Astrocyte (in vitro differentiated cells and primary cell): ENCODE measurements at regions not wholly inside any gene's neighbourhood (a gene's known extent, or its start where the extent isn't known, plus 50 kb on each side); places are given as distances from the start of the nearest gene placed in this dataset.
A peak's percentile ranks its signal among the peaks of the same experiment; 100 is the strongest.

Source experiments
- DNase-seq: peaks from one replicate; pipeline ENCODE4 v3.0.0-alpha.2; 2010; ENCODE audit warnings: low read depth
- FAIRE-seq: peaks from 2 replicates; lab custom pipeline; 2011; peaks lifted over from hg19 to GRCh38; lab: Jason Lieb, UNC
- H2AFZ ChIP-seq: 2 replicates; pipeline ENCODE4 v1.6.0; 2012; ENCODE audit warnings: low read depth, low read length, inconsistent platforms
- H3K27ac ChIP-seq: 2 replicates; pipeline ENCODE4 v1.5.1; 2011; ENCODE audit warnings: low read depth, low read length, inconsistent platforms
- H3K27me3 ChIP-seq: 2 replicates; pipeline ENCODE4 v1.6.0; 2011; ENCODE audit warnings: low read length, inconsistent platforms; ENCODE audit not compliant: insufficient read depth
- H3K36me3 ChIP-seq: 2 replicates; pipeline ENCODE4 v1.5.1; 2011; ENCODE audit warnings: low read length, inconsistent platforms; ENCODE audit not compliant: insufficient read depth
- H3K4me1 ChIP-seq: 2 replicates; pipeline ENCODE4 v1.5.1; 2011; ENCODE audit warnings: low read length, inconsistent platforms; ENCODE audit not compliant: insufficient read depth
- H3K4me2 ChIP-seq: 2 replicates; pipeline ENCODE4 v1.6.0; 2012; ENCODE audit warnings: low read length, inconsistent platforms
- H3K4me3 ChIP-seq: 2 replicates; pipeline ENCODE4 v1.5.1; 2011; ENCODE audit warnings: low read depth, mild to moderate bottlenecking, low read length, inconsistent platforms; ENCODE audit not compliant: insufficient read depth
- H3K79me2 ChIP-seq: 2 replicates; pipeline ENCODE4 v1.6.0; 2012; ENCODE audit warnings: mild to moderate bottlenecking, low read length, inconsistent platforms; ENCODE audit not compliant: insufficient read depth
- H3K9ac ChIP-seq: 2 replicates; pipeline ENCODE4 v1.6.0; 2012; ENCODE audit warnings: mild to moderate bottlenecking, low read length, inconsistent platforms
- H3K9me3 ChIP-seq: 2 replicates; pipeline ENCODE4 v1.5.1; 2012; ENCODE audit warnings: low read depth, mild to moderate bottlenecking, low read length, inconsistent platforms; ENCODE audit not compliant: insufficient read depth
- H4K20me1 ChIP-seq: 2 replicates; pipeline ENCODE4 v1.6.0; 2012; ENCODE audit warnings: low read length, inconsistent platforms; ENCODE audit not compliant: insufficient read depth
- H3K27ac Mint-ChIP-seq: one replicate; pipeline ENCODE4 v1.8.0; 2021; ENCODE audit warnings: mild to moderate bottlenecking, mixed read lengths; ENCODE audit not compliant: unreplicated experiment
- H3K27me3 Mint-ChIP-seq: one replicate; pipeline ENCODE4 v1.8.0; 2021; ENCODE audit warnings: low read depth, mixed read lengths; ENCODE audit not compliant: unreplicated experiment
- H3K36me3 Mint-ChIP-seq: one replicate; pipeline ENCODE4 v1.8.0; 2021; ENCODE audit warnings: low read depth, mixed read lengths; ENCODE audit not compliant: unreplicated experiment
- H3K4me1 Mint-ChIP-seq: one replicate; pipeline ENCODE4 v1.8.0; 2021; ENCODE audit warnings: low read depth, mixed read lengths; ENCODE audit not compliant: unreplicated experiment
- H3K4me3 Mint-ChIP-seq: one replicate; pipeline ENCODE4 v1.8.0; 2021; ENCODE audit warnings: mild to moderate bottlenecking, moderate library complexity, mixed read lengths; ENCODE audit not compliant: unreplicated experiment
- H3K9me3 Mint-ChIP-seq: one replicate; pipeline ENCODE4 v1.8.0; 2021; ENCODE audit warnings: mild to moderate bottlenecking, mixed read lengths; ENCODE audit not compliant: unreplicated experiment
- CTCF ChIP-seq: IDR thresholded peaks from 2 replicates; pipeline ENCODE4 v1.5.1; 2011; ENCODE audit warnings: low read depth, mild to moderate bottlenecking, inconsistent platforms, low read length, moderate library complexity; ENCODE audit not compliant: insufficient read depth
- EZH2 ChIP-seq: IDR thresholded peaks from 2 replicates; pipeline ENCODE4 v1.6.1; 2012; ENCODE audit warnings: mild to moderate bottlenecking, low read length, inconsistent platforms; ENCODE audit not compliant: insufficient read depth

GRCh38 chr10:3393958-3394357 lies 221.4 kb upstream of the PITRM1 start:
- Histone ChIP-seq H3K4me1 (peaks cover 6% of the 10 kb centered on the region), H2AFZ (no peak overlapping the region), H3K27me3 (no peaks in the 10 kb centered on the region), H3K79me2 (no peaks in the 10 kb centered on the region), H3K27ac (no peak overlapping the region), H3K4me2 (no peak overlapping the region), H3K36me3 (no peaks in the 10 kb centered on the region), H4K20me1 (no peaks in the 10 kb centered on the region), H3K9ac (no peak overlapping the region), H3K9me3 (peaks cover 3% of the 10 kb centered on the region), H3K4me3 (no peak overlapping the region)
- FAIRE-seq (no peak), DNase-seq (peak; percentile 11)
- TF ChIP-seq CTCF: no peak
- TF ChIP-seq EZH2: no peak
- Mint-ChIP-seq H3K27ac (peak overlapping the region; percentile 13), H3K4me3 (no peak overlapping the region), H3K4me1 (peaks cover 16% of the 10 kb centered on the region), H3K27me3 (peaks cover 5% of the 10 kb centered on the region), H3K9me3 (no peaks in the 10 kb centered on the region), H3K36me3 (no peaks in the 10 kb centered on the region)

GRCh38 chr10:3391657-3392056 lies 219.1 kb upstream of the PITRM1 start:
- H3K4me2 ChIP-seq: no peak overlapping the region
- H3K9me3 Mint-ChIP-seq: peaks cover 1% of the 10 kb centered on the region
- H3K27ac Mint-ChIP-seq: no peak overlapping the region
- no peak overlapping the region for H2AFZ ChIP-seq
- TF ChIP-seq EZH2 (no peak), CTCF (no peak)
- no peak for FAIRE-seq
- H3K4me3 Mint-ChIP-seq: no peak overlapping the region
- no peaks in the 10 kb centered on the region for H3K36me3 Mint-ChIP-seq
- no peak overlapping the region for H3K4me3 ChIP-seq
- DNase-seq: no peak
- peaks cover 3% of the 10 kb centered on the region for H3K27me3 Mint-ChIP-seq
- no peak overlapping the region for H3K27ac ChIP-seq
- no peaks in the 10 kb centered on the region for H3K79me2 ChIP-seq
- no peaks in the 10 kb centered on the region for H3K4me1 ChIP-seq
- peaks cover 11% of the 10 kb centered on the region for H3K4me1 Mint-ChIP-seq
- H3K9ac ChIP-seq: no peak overlapping the region
- no peaks in the 10 kb centered on the region for H3K36me3 ChIP-seq
- H3K9me3 ChIP-seq: peaks cover 3% of the 10 kb centered on the region
- no peaks in the 10 kb centered on the region for H4K20me1 ChIP-seq
- no peaks in the 10 kb centered on the region for H3K27me3 ChIP-seq

- peaks cover 9% of the 10 kb centered on the region for H3K4me1 Mint-ChIP-seq
- H3K9ac ChIP-seq: no peak overlapping the region
- H3K36me3 Mint-ChIP-seq: peaks cover 2% of the 10 kb centered on the region
- H3K9me3 ChIP-seq: no peaks in the 10 kb centered on the region
- peaks cover 5% of the 10 kb centered on the region for H3K27me3 Mint-ChIP-seq
- no peak overlapping the region for H3K27ac ChIP-seq
- no peaks in the 10 kb centered on the region for H3K79me2 ChIP-seq
- no peak for DNase-seq
- FAIRE-seq: no peak
- H3K4me3 Mint-ChIP-seq: no peak overlapping the region
- H3K27ac Mint-ChIP-seq: no peak overlapping the region
- no peak overlapping the region for H2AFZ ChIP-seq
- H3K9me3 Mint-ChIP-seq: peaks cover 8% of the 10 kb centered on the region
- H3K4me1 ChIP-seq: no peaks in the 10 kb centered on the region
- no peaks in the 10 kb centered on the region for H3K36me3 ChIP-seq
- H3K4me3 ChIP-seq: no peak overlapping the region
- H3K4me2 ChIP-seq: no peak overlapping the region
- no peaks in the 10 kb centered on the region for H3K27me3 ChIP-seq
- TF ChIP-seq CTCF (no peak), EZH2 (no peak)
- no peaks in the 10 kb centered on the region for H4K20me1 ChIP-seq
These were observed 216.5 kb upstream of the PITRM1 start for GRCh38 chr10:3389130-3389529.
